Neural progenitor cell (in vitro differentiated cells): ENCODE measurements at regions not wholly inside any gene's neighbourhood (a gene's known extent, or its start where the extent isn't known, plus 50 kb on each side); places are given as distances from the start of the nearest gene placed in this dataset.

Experiments used
- DNase-seq: peaks from one replicate; pipeline ENCODE4 v3.0.0-alpha.2; 2016; ENCODE audit warnings: low spot score
- H2AFZ ChIP-seq: fragments of 200-600 bp; sonication (generic); replicated peaks from 2 replicates; pipeline ENCODE4 v1.6.1; 2016; ENCODE audit warnings: antibody characterized with exemption
- H3F3A ChIP-seq: fragments of 200-600 bp; sonication (generic); 2 replicates; pipeline ENCODE4 v1.6.1; 2016; ENCODE audit warnings: antibody characterized with exemption, low read depth
- H3K27ac ChIP-seq: fragments of 200-600 bp; sonication (generic); 2 replicates; pipeline ENCODE4 v1.5.1; 2016; ENCODE audit warnings: mild to moderate bottlenecking
- H3K27me3 ChIP-seq: fragments of 200-600 bp; sonication (generic); 2 replicates; pipeline ENCODE4 v1.6.1; 2016; ENCODE audit warnings: mild to moderate bottlenecking, moderate library complexity
- H3K36me3 ChIP-seq: fragments of 200-600 bp; sonication (generic); 2 replicates; pipeline ENCODE4 v1.5.1; 2016
- H3K4me1 ChIP-seq: fragments of 200-600 bp; sonication (generic); 2 replicates; pipeline ENCODE4 v1.6.1; 2016; ENCODE audit warnings: mixed run types
- H3K4me2 ChIP-seq: fragments of 200-600 bp; sonication (generic); 2 replicates; pipeline ENCODE4 v1.6.1; 2016
- H3K4me3 ChIP-seq: fragments of 200-600 bp; sonication (generic); 2 replicates; pipeline ENCODE4 v1.5.1; 2016
- H3K79me2 ChIP-seq: fragments of 200-600 bp; sonication (generic); 2 replicates; pipeline ENCODE4 v1.6.1; 2016; ENCODE audit warnings: low read depth
- H3K9ac ChIP-seq: fragments of 200-600 bp; sonication (generic); 2 replicates; pipeline ENCODE4 v1.6.1; 2016
- H3K9me3 ChIP-seq: fragments of 200-600 bp; sonication (generic); 2 replicates; pipeline ENCODE4 v1.5.1; 2016; ENCODE audit warnings: low read depth
- H4K20me1 ChIP-seq: fragments of 200-600 bp; sonication (generic); 2 replicates; pipeline ENCODE4 v1.6.1; 2016; ENCODE audit warnings: low read depth
- H3K27ac Mint-ChIP-seq: 3 replicates; pipeline ENCODE4 v1.8.0; 2021; ENCODE audit warnings: mixed read lengths
- H3K27me3 Mint-ChIP-seq: 2 replicates; pipeline ENCODE4 v1.8.0; 2022; ENCODE audit warnings: low read depth, mild to moderate bottlenecking, inconsistent platforms, moderate library complexity, mixed read lengths; ENCODE audit not compliant: insufficient read depth
- H3K36me3 Mint-ChIP-seq: 3 replicates; pipeline ENCODE4 v1.8.0; 2021; ENCODE audit warnings: mixed read lengths
- H3K4me1 Mint-ChIP-seq: 3 replicates; pipeline ENCODE4 v1.8.0; 2021; ENCODE audit warnings: mixed read lengths
- H3K4me3 Mint-ChIP-seq: 3 replicates; pipeline ENCODE4 v1.8.0; 2021; ENCODE audit warnings: mild to moderate bottlenecking, moderate library complexity, mixed read lengths
- H3K9me3 Mint-ChIP-seq: 3 replicates; pipeline ENCODE4 v1.8.0; 2020; ENCODE audit warnings: mixed read lengths
- CTCF ChIP-seq: fragments of 200-600 bp; sonication (generic); IDR thresholded peaks from 2 replicates; pipeline ENCODE4 v1.5.1; 2017; ENCODE audit warnings: antibody characterized with exemption, mild to moderate bottlenecking
- EZH2 ChIP-seq: fragments of 200-600 bp; sonication (generic); IDR thresholded peaks from 2 replicates; pipeline ENCODE4 v1.6.1; 2017; ENCODE audit warnings: antibody characterized with exemption, mild to moderate bottlenecking, moderate library complexity
- EZH2phosphoT487 ChIP-seq: fragments of 200-600 bp; sonication (generic); IDR thresholded peaks from 2 replicates; pipeline ENCODE4 v1.6.1; 2017; ENCODE audit warnings: antibody characterized with exemption

- DNase-seq: no peak
- TF ChIP-seq CTCF: no peak
- no peak for TF ChIP-seq EZH2phosphoT487
- no peak for TF ChIP-seq EZH2
- no peak overlapping the region for H3K4me3 Mint-ChIP-seq
- no peak overlapping the region for H3K4me2 ChIP-seq
- H3K36me3 Mint-ChIP-seq: no peaks in the 10 kb centered on the region
- no peaks in the 10 kb centered on the region for H4K20me1 ChIP-seq
- H3K27ac ChIP-seq: no peak overlapping the region
- H3K4me1 Mint-ChIP-seq: peaks cover 16% of the 10 kb centered on the region
- no peaks in the 10 kb centered on the region for H3K36me3 ChIP-seq
- no peaks in the 10 kb centered on the region for H3K79me2 ChIP-seq
- no peak overlapping the region for H3K4me3 ChIP-seq
- no peak overlapping the region for H3K27ac Mint-ChIP-seq
- no peaks in the 10 kb centered on the region for H3K9me3 Mint-ChIP-seq
- no peaks in the 10 kb centered on the region for H3K9me3 ChIP-seq
- no peak overlapping the region for H2AFZ ChIP-seq
- H3K27me3 ChIP-seq: no peaks in the 10 kb centered on the region
- H3K4me1 ChIP-seq: no peaks in the 10 kb centered on the region
- peaks cover 11% of the 10 kb centered on the region for H3K27me3 Mint-ChIP-seq
- no peaks in the 10 kb centered on the region for H3F3A ChIP-seq
- no peak overlapping the region for H3K9ac ChIP-seq
Measured at GRCh38 chr2:238645095-238645494, 202.8 kb upstream of the TWIST2 start.

GRCh38 chr2:238645716-238646115 is 202.2 kb upstream of the TWIST2 start:
- Histone ChIP-seq H3K4me3 (no peak overlapping the region), H4K20me1 (no peaks in the 10 kb centered on the region), H3K27me3 (no peaks in the 10 kb centered on the region), H3K36me3 (no peaks in the 10 kb centered on the region), H3F3A (no peaks in the 10 kb centered on the region), H3K79me2 (no peaks in the 10 kb centered on the region), H2AFZ (no peak overlapping the region), H3K4me2 (no peak overlapping the region), H3K27ac (no peak overlapping the region), H3K9ac (no peak overlapping the region), H3K4me1 (no peaks in the 10 kb centered on the region), H3K9me3 (no peaks in the 10 kb centered on the region)
- H3K4me1 Mint-ChIP-seq: peaks cover 16% of the 10 kb centered on the region
- H3K4me3 Mint-ChIP-seq: no peak overlapping the region
- TF ChIP-seq EZH2 (no peak), CTCF (no peak), EZH2phosphoT487 (no peak)
- peaks cover 11% of the 10 kb centered on the region for H3K27me3 Mint-ChIP-seq
- H3K9me3 Mint-ChIP-seq: no peaks in the 10 kb centered on the region
- no peak for DNase-seq
- no peak overlapping the region for H3K27ac Mint-ChIP-seq
- H3K36me3 Mint-ChIP-seq: no peaks in the 10 kb centered on the region

GRCh38 chr2:238646281-238646680 is 201.6 kb upstream of the TWIST2 start:
- TF ChIP-seq EZH2phosphoT487 (no peak), CTCF (no peak), EZH2 (no peak)
- H3K27me3 ChIP-seq: no peaks in the 10 kb centered on the region
- Mint-ChIP-seq H3K27me3 (peaks cover 11% of the 10 kb centered on the region), H3K36me3 (no peaks in the 10 kb centered on the region), H3K4me1 (peaks cover 16% of the 10 kb centered on the region), H3K27ac (no peak overlapping the region), H3K9me3 (peaks cover 3% of the 10 kb centered on the region), H3K4me3 (no peak overlapping the region)
- H3K4me1 ChIP-seq: no peaks in the 10 kb centered on the region
- no peak for DNase-seq
- H2AFZ ChIP-seq: no peak overlapping the region
- no peaks in the 10 kb centered on the region for H4K20me1 ChIP-seq
- no peaks in the 10 kb centered on the region for H3K36me3 ChIP-seq
- no peaks in the 10 kb centered on the region for H3F3A ChIP-seq
- no peaks in the 10 kb centered on the region for H3K9me3 ChIP-seq
- no peak overlapping the region for H3K27ac ChIP-seq
- H3K4me2 ChIP-seq: no peak overlapping the region
- no peaks in the 10 kb centered on the region for H3K79me2 ChIP-seq
- H3K4me3 ChIP-seq: no peak overlapping the region
- no peak overlapping the region for H3K9ac ChIP-seq
